GM23248 (cell line): ENCODE measurements at regions not wholly inside any gene's neighbourhood (a gene's known extent, or its start where the extent isn't known, plus 50 kb on each side); places are given as distances from the start of the nearest gene placed in this dataset.
"Not testable (repeated sequence)": the region's sequence is repeated elsewhere in the genome, so short reads cannot be mapped to it uniquely, and the experiment has no call there.

Source experiments
- DNase-seq: peaks from one replicate; pipeline ENCODE4 v3.0.0-alpha.2; 2015
- H2AFZ ChIP-seq: fragments of 200-600 bp; sonication (generic); 2 replicates; pipeline ENCODE4 v1.6.1; 2016; ENCODE audit warnings: antibody characterized with exemption
- H3F3A ChIP-seq: fragments of 200-600 bp; sonication (generic); 2 replicates; pipeline ENCODE4 v1.6.1; 2016; ENCODE audit warnings: mild to moderate bottlenecking, antibody characterized with exemption, mixed run types; ENCODE audit not compliant: insufficient read depth
- H3K27ac ChIP-seq: fragments of 200-600 bp; sonication (generic); 2 replicates; pipeline ENCODE4 v1.5.1; 2016; ENCODE audit warnings: mild to moderate bottlenecking
- H3K27me3 ChIP-seq: fragments of 200-600 bp; sonication (generic); replicated peaks from 2 replicates; pipeline ENCODE4 v1.6.1; 2016; ENCODE audit warnings: mild to moderate bottlenecking; ENCODE audit not compliant: insufficient read depth
- H3K36me3 ChIP-seq: fragments of 200-600 bp; sonication (generic); 2 replicates; pipeline ENCODE4 v1.6.1; 2016; ENCODE audit warnings: low read depth, mild to moderate bottlenecking
- H3K4me1 ChIP-seq: fragments of 200-600 bp; sonication (generic); 2 replicates; pipeline ENCODE4 v1.6.1; 2016; ENCODE audit warnings: mild to moderate bottlenecking; ENCODE audit not compliant: insufficient read depth
- H3K4me2 ChIP-seq: fragments of 200-600 bp; sonication (generic); one replicate; pipeline ENCODE4 v1.6.1; 2016; ENCODE audit warnings: mild to moderate bottlenecking; ENCODE audit not compliant: unreplicated experiment
- H3K4me3 ChIP-seq: fragments of 200-600 bp; sonication (generic); 2 replicates; pipeline ENCODE4 v1.5.1; 2016; ENCODE audit warnings: mild to moderate bottlenecking
- H3K79me2 ChIP-seq: fragments of 200-600 bp; sonication (generic); 2 replicates; pipeline ENCODE4 v1.6.1; 2016; ENCODE audit warnings: mild to moderate bottlenecking; ENCODE audit not compliant: insufficient read depth
- H3K9ac ChIP-seq: fragments of 200-600 bp; sonication (generic); 2 replicates; pipeline ENCODE4 v1.6.1; 2016; ENCODE audit warnings: mild to moderate bottlenecking
- H3K9me2 ChIP-seq: fragments of 200-600 bp; sonication (generic); 2 replicates; pipeline ENCODE4 v1.6.1; 2016; ENCODE audit warnings: mixed run types, mild to moderate bottlenecking, moderate library complexity; ENCODE audit not compliant: insufficient read depth
- H3K9me3 ChIP-seq: fragments of 200-600 bp; sonication (generic); one replicate; pipeline ENCODE4 v1.6.1; 2017; ENCODE audit warnings: low read depth
- H4K20me1 ChIP-seq: fragments of 200-600 bp; sonication (generic); 2 replicates; pipeline ENCODE4 v1.6.0; 2016; ENCODE audit not compliant: insufficient read depth
- EZH2 ChIP-seq: fragments of 200-600 bp; sonication (generic); IDR thresholded peaks from 2 replicates; pipeline ENCODE4 v1.6.1; 2018; ENCODE audit warnings: antibody characterized with exemption, mild to moderate bottlenecking; ENCODE audit not compliant: insufficient read depth, poor library complexity, severe bottlenecking
- EZH2phosphoT487 ChIP-seq: fragments of 200-600 bp; sonication (generic); IDR thresholded peaks from 2 replicates; pipeline ENCODE4 v1.6.1; 2018; ENCODE audit warnings: antibody characterized with exemption, moderate library complexity, mild to moderate bottlenecking, low read depth; ENCODE audit not compliant: insufficient read depth
- WGBS, 2 experiments: methylation state at CpG; one replicate each; pipeline ENCODE4 v1.1.6; 2015 to 2017; ENCODE audit warnings: low lambda C conversion rate in 2 of 2, low coverage in 1 of 2; ENCODE audit errors: missing lambda C conversion rate in 2 of 2; 5-methylcytosine and 5-hydroxymethylcytosine counted together
- in situ Hi-C: fragments of 300-500 bp; cut with MboI; formaldehyde crosslinking; loops from 2 replicates; pipeline ENCODE4 v1.15.0; 2020

DNA sequence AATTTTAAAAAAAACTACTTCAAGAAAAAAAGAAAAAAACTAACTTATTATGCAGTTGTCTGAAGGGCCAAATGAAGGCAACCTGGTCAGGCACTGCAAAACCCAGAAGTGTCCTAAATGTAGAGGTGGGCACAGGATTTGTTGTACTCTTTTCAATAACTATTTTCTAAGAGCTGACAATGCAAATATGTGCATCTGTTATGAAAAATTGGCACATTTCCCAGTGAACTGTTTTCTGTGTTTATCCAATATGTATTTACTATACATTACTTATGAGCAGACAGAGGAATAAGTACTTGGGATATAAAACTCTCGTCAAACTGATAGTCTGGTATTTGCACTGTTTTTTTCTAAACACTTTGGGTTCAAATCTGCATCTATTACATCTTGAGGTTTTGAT is 188.0 kb upstream of the C21orf91 start:
- no peak for DNase-seq
- in situ Hi-C loops = no loop called here

DNA sequence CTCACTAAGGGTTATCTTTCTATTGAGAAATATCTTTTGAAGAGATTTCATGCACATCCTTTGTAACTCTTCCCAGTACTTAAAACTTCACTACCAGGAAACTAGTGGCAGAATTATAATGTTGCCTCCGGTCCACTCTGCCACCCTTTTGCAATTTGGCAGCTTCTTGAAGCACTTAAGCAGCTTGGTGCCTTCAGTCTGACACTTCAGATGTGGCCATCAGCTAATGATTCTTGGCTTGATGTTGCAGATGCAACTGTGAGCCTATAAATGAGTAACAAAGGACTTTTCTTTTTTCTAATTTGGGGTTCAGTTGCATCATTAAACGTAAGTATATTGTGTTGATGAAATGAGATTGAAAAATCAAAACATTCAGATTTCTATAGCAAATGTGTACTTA is 187.5 kb upstream of the C21orf91 start:
- Histone ChIP-seq H3K4me2 (no peak overlapping the region), H2AFZ (no peak overlapping the region), H3K9me3 (no peaks in the 10 kb centered on the region), H3K9me2 (no peaks in the 10 kb centered on the region), H3K79me2 (no peaks in the 10 kb centered on the region), H3F3A (no peaks in the 10 kb centered on the region), H3K27me3 (no peaks in the 10 kb centered on the region), H3K36me3 (no peaks in the 10 kb centered on the region), H3K27ac (no peak overlapping the region), H3K9ac (no peak overlapping the region), H3K4me3 (no peak overlapping the region), H4K20me1 (no peaks in the 10 kb centered on the region), H3K4me1 (no peaks in the 10 kb centered on the region)
- no peak for TF ChIP-seq EZH2
- no peak for TF ChIP-seq EZH2phosphoT487
- 3 to 4% methylated on average over 2 of the region's 2 CpGs for WGBS, 2 experiments
- in situ Hi-C loops = no loop called here
- no peak for DNase-seq

More for the DNA sequence above, 188.0 kb upstream of the C21orf91 start:
- no peaks in the 10 kb centered on the region for H3K27me3 ChIP-seq
- no peak overlapping the region for H2AFZ ChIP-seq
- no peak overlapping the region for H3K9ac ChIP-seq
- 0% methylated on average over 1 of the region's 1 CpG for WGBS, 2 experiments
- H3K4me3 ChIP-seq = no peak overlapping the region
- H3K9me2 ChIP-seq = no peaks in the 10 kb centered on the region
- no peaks in the 10 kb centered on the region for H3F3A ChIP-seq
- no peaks in the 10 kb centered on the region for H3K9me3 ChIP-seq
- no peaks in the 10 kb centered on the region for H3K79me2 ChIP-seq
- no peaks in the 10 kb centered on the region for H3K4me1 ChIP-seq
- TF ChIP-seq EZH2 (no peak), EZH2phosphoT487 (no peak)
- H3K27ac ChIP-seq = no peak overlapping the region
- H3K36me3 ChIP-seq = no peaks in the 10 kb centered on the region
- H3K4me2 ChIP-seq = no peak overlapping the region
- no peaks in the 10 kb centered on the region for H4K20me1 ChIP-seq

DNA sequence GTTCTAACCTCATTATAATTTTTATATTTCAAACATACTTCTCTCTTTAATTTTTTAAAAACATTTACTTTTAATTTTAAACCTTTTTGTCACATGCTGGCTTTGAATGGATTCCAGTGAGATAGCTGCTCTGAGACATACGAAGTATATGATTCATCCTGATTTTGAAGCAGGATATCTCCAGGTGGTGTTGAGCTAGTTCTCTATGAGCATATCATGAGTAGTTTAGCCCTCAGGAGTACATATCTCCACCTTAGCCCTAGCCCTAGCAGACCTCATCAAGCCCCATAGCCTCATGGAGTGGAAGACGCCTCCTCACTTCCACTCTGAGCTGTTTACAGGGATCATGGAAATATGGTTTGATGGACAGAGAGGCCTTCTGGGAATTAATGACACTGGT is 183.2 kb upstream of the C21orf91 start:
- Histone ChIP-seq H3K9ac (no peak overlapping the region), H3K27me3 (no peaks in the 10 kb centered on the region), H2AFZ (no peak overlapping the region), H3K27ac (no peak overlapping the region), H3K4me1 (no peaks in the 10 kb centered on the region), H3K4me2 (no peak overlapping the region), H3K9me3 (no peaks in the 10 kb centered on the region), H3K9me2 (no peaks in the 10 kb centered on the region), H3K79me2 (no peaks in the 10 kb centered on the region), H3F3A (no peaks in the 10 kb centered on the region), H4K20me1 (no peaks in the 10 kb centered on the region), H3K36me3 (no peaks in the 10 kb centered on the region), H3K4me3 (no peak overlapping the region)
- in situ Hi-C loops = no loop called here
- no peak for DNase-seq
- 36 to 44% methylated on average over 2 of the region's 2 CpGs for WGBS, 2 experiments
- no peak for TF ChIP-seq EZH2phosphoT487
- TF ChIP-seq EZH2 = no peak

DNA sequence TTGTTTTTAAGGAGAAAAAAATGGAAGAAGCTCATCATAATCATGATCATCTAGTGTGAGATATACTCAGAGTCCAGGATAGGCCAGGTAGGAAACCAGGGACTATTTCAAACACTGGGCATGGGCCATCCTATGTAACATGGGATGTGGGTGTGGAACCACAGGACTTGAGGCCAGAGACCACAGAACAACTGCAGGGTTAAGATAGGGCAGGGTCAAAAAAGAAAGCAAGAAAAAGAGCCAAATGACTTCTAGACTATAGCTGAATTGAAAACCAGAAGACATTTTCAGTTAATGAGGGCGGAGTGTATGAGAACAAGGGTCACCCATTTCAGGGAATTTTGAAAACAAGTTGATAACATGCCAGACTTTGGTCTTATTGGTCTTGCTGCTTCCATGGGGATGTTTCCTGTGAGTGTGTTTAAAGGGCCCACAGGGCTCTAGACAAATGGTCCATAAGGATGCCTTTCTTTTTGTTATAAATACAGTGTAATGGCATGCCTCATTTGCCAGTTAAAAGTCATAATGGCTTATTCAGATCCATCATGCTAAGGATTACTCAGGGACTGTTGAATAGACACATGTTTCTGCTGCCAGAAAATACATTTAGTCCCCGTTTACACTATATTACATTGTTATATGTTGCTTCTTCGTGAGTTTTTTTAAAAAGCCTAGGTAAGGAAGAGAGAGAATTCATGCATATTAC is 182.0 kb upstream of the C21orf91 start:
- DNase-seq = no peak
- no peak overlapping the region for H3K4me3 ChIP-seq
- WGBS, 2 experiments = 14 to 15% methylated on average over 3 of the region's 3 CpGs
- H3K36me3 ChIP-seq = no peaks in the 10 kb centered on the region
- no peaks in the 10 kb centered on the region for H3K4me1 ChIP-seq
- no peak overlapping the region for H2AFZ ChIP-seq
- no peaks in the 10 kb centered on the region for H3K79me2 ChIP-seq
- no peak overlapping the region for H3K27ac ChIP-seq
- no peaks in the 10 kb centered on the region for H4K20me1 ChIP-seq
- no peak for TF ChIP-seq EZH2
- no peak for TF ChIP-seq EZH2phosphoT487
- H3K9me3 ChIP-seq = no peaks in the 10 kb centered on the region
- in situ Hi-C loops = no loop called here
- no peaks in the 10 kb centered on the region for H3K9me2 ChIP-seq
- no peak overlapping the region for H3K4me2 ChIP-seq
- no peaks in the 10 kb centered on the region for H3F3A ChIP-seq
- H3K9ac ChIP-seq = no peak overlapping the region
- H3K27me3 ChIP-seq = no peaks in the 10 kb centered on the region

DNA sequence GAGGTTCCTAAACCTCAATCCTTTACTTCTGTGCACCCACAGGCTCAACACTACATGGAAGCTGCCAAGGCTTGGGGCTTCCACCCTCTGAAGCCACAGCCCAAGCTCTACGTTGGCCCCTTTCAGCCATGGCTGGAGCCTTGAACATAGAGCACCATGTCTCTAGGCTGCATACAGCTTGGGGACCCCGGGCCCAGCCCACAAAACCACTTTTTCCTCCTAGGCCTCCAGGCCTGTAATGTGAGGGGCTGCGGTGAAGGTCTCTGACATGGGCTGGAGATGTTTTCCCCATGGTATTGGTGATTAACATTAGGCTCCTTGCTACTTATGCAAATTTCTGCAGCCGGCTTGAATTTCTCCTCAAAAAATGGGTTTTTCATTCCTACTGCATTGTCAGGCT is 179.4 kb upstream of the C21orf91 start:
- H3K9ac ChIP-seq, H3K79me2 ChIP-seq, in situ Hi-C loops, DNase-seq, H3K27me3 ChIP-seq, H3K4me1 ChIP-seq, H3K9me3 ChIP-seq, H3F3A ChIP-seq, H3K36me3 ChIP-seq, H4K20me1 ChIP-seq, H3K4me3 ChIP-seq, H3K4me2 ChIP-seq, H3K9me2 ChIP-seq, H3K27ac ChIP-seq, H2AFZ ChIP-seq: not testable (repeated sequence)
- 37 to 38% methylated on average over 4 of the region's 4 CpGs for WGBS, 2 experiments
